Activated naive CD8-positive, alpha-beta T cell treated with anti-CD3 and anti-CD28 coated beads, Interleukin-2, amount 10 ng/mL, durations not matched to agents 7 days and 5 days (primary cell): ENCODE measurements at regions not wholly inside any gene's neighbourhood (a gene's known extent, or its start where the extent isn't known, plus 50 kb on each side); places are given as distances from the start of the nearest gene placed in this dataset.

Experiments
- ATAC-seq: fragments of 150-1000 bp; cut with Tn5 transposase; one replicate; pipeline ENCODE4 v1.10.0; 2021; ENCODE audit warnings: low read depth, moderate library complexity
- POLR2A ChIA-PET: fragments of 350-600 bp; sonication (Branson Sonifier 250); formaldehyde crosslinking; loops from one replicate; lab custom pipeline; 2021; ENCODE audit warnings: antibody characterized with exemption; lab: Charles Lee
- DNase-seq: peaks from one replicate; pipeline ENCODE4 v3.0.0; 2021
- H3K27ac Mint-ChIP-seq: one replicate; pipeline ENCODE4 v1.8.0; 2022; ENCODE audit warnings: mild to moderate bottlenecking, mixed read lengths
- H3K27me3 Mint-ChIP-seq: one replicate; pipeline ENCODE4 v1.8.0; 2022; ENCODE audit warnings: mild to moderate bottlenecking, moderate library complexity, mixed read lengths
- H3K36me3 Mint-ChIP-seq: one replicate; pipeline ENCODE4 v1.8.0; 2021; ENCODE audit warnings: mild to moderate bottlenecking, mixed read lengths
- H3K4me1 Mint-ChIP-seq: one replicate; pipeline ENCODE4 v1.8.0; 2021; ENCODE audit warnings: mixed read lengths
- H3K4me3 Mint-ChIP-seq: one replicate; pipeline ENCODE4 v1.8.0; 2022; ENCODE audit warnings: mild to moderate bottlenecking, moderate library complexity, mixed read lengths
- H3K9me3 Mint-ChIP-seq: one replicate; pipeline ENCODE4 v1.8.0; 2021; ENCODE audit warnings: mixed read lengths

- no peak for ATAC-seq
- H3K27me3 Mint-ChIP-seq, result no peaks in the 10 kb centered on the region
- POLR2A ChIA-PET, result no interaction called here
- no peaks in the 10 kb centered on the region for H3K9me3 Mint-ChIP-seq
- DNase-seq, result no peak
- H3K36me3 Mint-ChIP-seq, result no peaks in the 10 kb centered on the region
- H3K27ac Mint-ChIP-seq, result no peak overlapping the region
- no peak overlapping the region for H3K4me3 Mint-ChIP-seq
- H3K4me1 Mint-ChIP-seq, result no peaks in the 10 kb centered on the region
These were observed 299.1 kb downstream of the EPHA7 start for GRCh38 chr6:93120154-93120742.

- no peak overlapping the region for H3K4me3 Mint-ChIP-seq
- no peak for DNase-seq
- H3K9me3 Mint-ChIP-seq, result peaks cover 1% of the 10 kb centered on the region
- POLR2A ChIA-PET, result no interaction called here
- no peaks in the 10 kb centered on the region for H3K4me1 Mint-ChIP-seq
- H3K36me3 Mint-ChIP-seq, result no peaks in the 10 kb centered on the region
- H3K27me3 Mint-ChIP-seq, result no peaks in the 10 kb centered on the region
- H3K27ac Mint-ChIP-seq, result no peak overlapping the region
- no peak for ATAC-seq
These were observed 313.5 kb downstream of the EPHA7 start for GRCh38 chr6:93105907-93106306.

GRCh38 chr6:93105017-93105416, 314.3 kb downstream of the EPHA7 start:
- Mint-ChIP-seq H3K27ac (no peak overlapping the region), H3K4me3 (no peak overlapping the region), H3K9me3 (peaks cover 1% of the 10 kb centered on the region), H3K27me3 (no peaks in the 10 kb centered on the region), H3K36me3 (no peaks in the 10 kb centered on the region), H3K4me1 (no peaks in the 10 kb centered on the region)
- no peak for DNase-seq
- POLR2A ChIA-PET, result no interaction called here
- no peak for ATAC-seq

- no peak for DNase-seq
- H3K27ac Mint-ChIP-seq, result no peak overlapping the region
- no peaks in the 10 kb centered on the region for H3K36me3 Mint-ChIP-seq
- POLR2A ChIA-PET, result no interaction called here
- no peak overlapping the region for H3K4me3 Mint-ChIP-seq
- peaks cover 1% of the 10 kb centered on the region for H3K9me3 Mint-ChIP-seq
- no peak for ATAC-seq
- H3K27me3 Mint-ChIP-seq, result no peaks in the 10 kb centered on the region
- H3K4me1 Mint-ChIP-seq, result no peaks in the 10 kb centered on the region
These were observed 315.1 kb downstream of the EPHA7 start for GRCh38 chr6:93104195-93104817.

GRCh38 chr6:93088621-93089501, 330.5 kb downstream of the EPHA7 start:
- no peak for ATAC-seq
- no peak overlapping the region for H3K4me3 Mint-ChIP-seq
- POLR2A ChIA-PET, result no interaction called here
- no peaks in the 10 kb centered on the region for H3K9me3 Mint-ChIP-seq
- no peaks in the 10 kb centered on the region for H3K27me3 Mint-ChIP-seq
- no peak overlapping the region for H3K27ac Mint-ChIP-seq
- H3K36me3 Mint-ChIP-seq, result no peaks in the 10 kb centered on the region
- H3K4me1 Mint-ChIP-seq, result no peaks in the 10 kb centered on the region
- DNase-seq, result no peak

GRCh38 chr6:93087606-93088005, 331.8 kb downstream of the EPHA7 start:
- POLR2A ChIA-PET, result no interaction called here
- no peaks in the 10 kb centered on the region for H3K9me3 Mint-ChIP-seq
- no peaks in the 10 kb centered on the region for H3K4me1 Mint-ChIP-seq
- ATAC-seq (no peak), DNase-seq (no peak)
- no peaks in the 10 kb centered on the region for H3K27me3 Mint-ChIP-seq
- H3K27ac Mint-ChIP-seq, result no peak overlapping the region
- H3K4me3 Mint-ChIP-seq, result no peak overlapping the region
- no peaks in the 10 kb centered on the region for H3K36me3 Mint-ChIP-seq

GRCh38 chr6:93086351-93086750, 333.0 kb downstream of the EPHA7 start:
- Mint-ChIP-seq H3K36me3 (no peaks in the 10 kb centered on the region), H3K4me3 (no peak overlapping the region)

GRCh38 chr6:93083337-93084230, 335.8 kb downstream of the EPHA7 start:
- H3K27ac Mint-ChIP-seq, result no peak overlapping the region
- no peak for DNase-seq
- POLR2A ChIA-PET, result no interaction called here
- H3K36me3 Mint-ChIP-seq, result no peaks in the 10 kb centered on the region
- ATAC-seq, result no peak
- H3K27me3 Mint-ChIP-seq, result no peaks in the 10 kb centered on the region
- no peaks in the 10 kb centered on the region for H3K4me1 Mint-ChIP-seq
- H3K9me3 Mint-ChIP-seq, result no peaks in the 10 kb centered on the region
- no peak overlapping the region for H3K4me3 Mint-ChIP-seq

More at GRCh38 chr6:93086351-93086750, 333.0 kb downstream of the EPHA7 start:
- no peaks in the 10 kb centered on the region for H3K27me3 Mint-ChIP-seq
- POLR2A ChIA-PET, result no interaction called here
- DNase-seq (no peak), ATAC-seq (no peak)
- H3K9me3 Mint-ChIP-seq, result no peaks in the 10 kb centered on the region
- H3K4me1 Mint-ChIP-seq, result no peaks in the 10 kb centered on the region
- H3K27ac Mint-ChIP-seq, result no peak overlapping the region

- POLR2A ChIA-PET, result no interaction called here
- H3K4me1 Mint-ChIP-seq, result no peaks in the 10 kb centered on the region
These were observed 337.5 kb downstream of the EPHA7 start for GRCh38 chr6:93081901-93082300.

GRCh38 chr6:93079061-93079460, 340.3 kb downstream of the EPHA7 start:
- H3K36me3 Mint-ChIP-seq, result no peaks in the 10 kb centered on the region
- ATAC-seq (no peak), DNase-seq (no peak)
- POLR2A ChIA-PET, result no interaction called here
- H3K27me3 Mint-ChIP-seq, result no peaks in the 10 kb centered on the region
- H3K4me3 Mint-ChIP-seq, result no peak overlapping the region
- no peak overlapping the region for H3K27ac Mint-ChIP-seq
- no peaks in the 10 kb centered on the region for H3K4me1 Mint-ChIP-seq
- H3K9me3 Mint-ChIP-seq, result no peaks in the 10 kb centered on the region

More at GRCh38 chr6:93081901-93082300, 337.5 kb downstream of the EPHA7 start:
- Mint-ChIP-seq H3K36me3 (no peaks in the 10 kb centered on the region), H3K27me3 (no peaks in the 10 kb centered on the region), H3K9me3 (no peaks in the 10 kb centered on the region), H3K4me3 (no peak overlapping the region), H3K27ac (no peak overlapping the region)
- ATAC-seq (no peak), DNase-seq (no peak)

GRCh38 chr6:93073811-93074210, 345.5 kb downstream of the EPHA7 start:
- Mint-ChIP-seq H3K4me3 (no peak overlapping the region), H3K9me3 (no peaks in the 10 kb centered on the region), H3K36me3 (no peaks in the 10 kb centered on the region), H3K27me3 (no peaks in the 10 kb centered on the region), H3K27ac (no peak overlapping the region), H3K4me1 (no peaks in the 10 kb centered on the region)
- DNase-seq (no peak), ATAC-seq (no peak)
- POLR2A ChIA-PET, result no interaction called here

- Mint-ChIP-seq H3K27ac (no peak overlapping the region), H3K4me3 (no peak overlapping the region), H3K27me3 (no peaks in the 10 kb centered on the region), H3K36me3 (no peaks in the 10 kb centered on the region), H3K9me3 (no peaks in the 10 kb centered on the region), H3K4me1 (no peaks in the 10 kb centered on the region)
- ATAC-seq (no peak), DNase-seq (no peak)
- POLR2A ChIA-PET, result no interaction called here
These were observed 349.5 kb downstream of the EPHA7 start for GRCh38 chr6:93069856-93070255.

- Mint-ChIP-seq H3K36me3 (no peaks in the 10 kb centered on the region), H3K27ac (no peak overlapping the region), H3K4me3 (no peak overlapping the region), H3K4me1 (no peaks in the 10 kb centered on the region), H3K27me3 (no peaks in the 10 kb centered on the region), H3K9me3 (peaks cover 7% of the 10 kb centered on the region)
- DNase-seq (no peak), ATAC-seq (no peak)
- POLR2A ChIA-PET, result no interaction called here
These were observed 359.4 kb downstream of the EPHA7 start for GRCh38 chr6:93059911-93060310.
